B cell (primary cell): ENCODE measurements at regions not wholly inside any gene's neighbourhood (a gene's known extent, or its start where the extent isn't known, plus 50 kb on each side); places are given as distances from the start of the nearest gene placed in this dataset.

ENCODE experiments used
- ATAC-seq: fragments of 200-7000 bp; cut with Tn5 transposase; one replicate; pipeline ENCODE4 v1.10.0; 2021; ENCODE audit warnings: low read depth, mild to moderate bottlenecking, moderate number of reproducible peaks, moderate library complexity
- CTCF ChIA-PET: fragments of 350-600 bp; sonication (Branson Sonifier 250); formaldehyde crosslinking; loops from one replicate; lab custom pipeline; 2021; ENCODE audit warnings: antibody characterized with exemption, inconsistent platforms; lab: Charles Lee
- POLR2A ChIA-PET: fragments of 350-600 bp; sonication (Branson Sonifier 250); formaldehyde crosslinking; loops from one replicate; lab custom pipeline; 2021; ENCODE audit warnings: antibody characterized with exemption; lab: Charles Lee
- DNase-seq: peaks from one replicate; pipeline ENCODE4 v3.0.0; 2013
- H2AFZ ChIP-seq: 2 replicates; pipeline ENCODE4 v1.6.1; 2012; ENCODE audit warnings: mild to moderate bottlenecking, low read depth, low read length; ENCODE audit not compliant: insufficient read depth, poor library complexity, severe bottlenecking
- H3K27ac ChIP-seq, 2 donors: 1 replicate in 1 of 2; 2 replicates in 1 of 2; pipeline ENCODE4 v1.5.1; 2012 to 2013; ENCODE audit warnings: low read length in 2 of 2, mild to moderate bottlenecking in 2 of 2, moderate library complexity in 1 of 2
- H3K27me3 ChIP-seq, 4 experiments: fragments of 200-600 bp in 1 of 4; sonication (generic) in 1 of 4; replicated peaks in 1 of 4; 1 replicate in 2 of 4; 2 replicates in 2 of 4; pipeline versions ENCODE4 v1.6.1 to v1.7.0; 2013 to 2016; ENCODE audit warnings: low read length in 3 of 4, mild to moderate bottlenecking in 2 of 4, mixed read lengths in 1 of 4, moderate library complexity in 1 of 4; ENCODE audit not compliant: insufficient read depth in 4 of 4, control insufficient read depth in 3 of 4; ENCODE audit errors: control extremely low read depth in 1 of 4
- H3K36me3 ChIP-seq, 2 experiments: replicated peaks in 1 of 2; 1 replicate in 1 of 2; 2 replicates in 1 of 2; pipeline versions ENCODE4 v1.6.1 to v1.7.1; 2013; ENCODE audit warnings: low read length in 1 of 2; ENCODE audit not compliant: insufficient read depth in 2 of 2, control insufficient read depth in 1 of 2; ENCODE audit errors: control extremely low read depth in 1 of 2, extremely low read depth in 1 of 2
- H3K4me1 ChIP-seq, 2 donors: fragments of 200-600 bp in 1 of 2; sonication (generic) in 1 of 2; 1 replicate in 1 of 2; 2 replicates in 1 of 2; pipeline versions ENCODE4 v1.5.1 to v1.6.1; 2013 to 2017; ENCODE audit warnings: low read length in 2 of 2; ENCODE audit not compliant: control insufficient read depth in 2 of 2, insufficient read depth in 2 of 2
- H3K4me2 ChIP-seq: replicated peaks from 2 replicates; pipeline ENCODE3; 2012; ENCODE audit warnings: mild to moderate bottlenecking, low read depth, low read length; ENCODE audit not compliant: poor library complexity, severe bottlenecking
- H3K4me3 ChIP-seq, 5 experiments: fragments of 200-600 bp in 1 of 5; sonication (generic) in 1 of 5; 1 replicate in 3 of 5; 2 replicates in 2 of 5; pipeline versions ENCODE4 v1.5.1 to v1.7.0; 2011 to 2016; ENCODE audit warnings: low read length in 4 of 5, mild to moderate bottlenecking in 4 of 5, low read depth in 2 of 5, control low read depth in 1 of 5, moderate library complexity in 1 of 5; ENCODE audit not compliant: insufficient read depth in 1 of 5; ENCODE audit errors: control extremely low read depth in 1 of 5, extremely low read depth in 1 of 5
- H3K79me2 ChIP-seq: fragments of 200-600 bp; sonication (generic); one replicate; pipeline ENCODE4 v1.6.0; 2016; ENCODE audit warnings: low read length; ENCODE audit not compliant: control insufficient read depth, insufficient read depth
- H3K9ac ChIP-seq: fragments of 200-600 bp; sonication (generic); 2 replicates; pipeline ENCODE4 v1.6.1; 2017; ENCODE audit warnings: mild to moderate bottlenecking, low read length, moderate library complexity
- H3K9me3 ChIP-seq, 3 donors: one replicate each; pipeline versions ENCODE4 v1.6.1 to v1.7.1; 2013; ENCODE audit warnings: low read length in 2 of 3; ENCODE audit not compliant: control insufficient read depth in 2 of 3, insufficient read depth in 1 of 3; ENCODE audit errors: control extremely low read depth in 1 of 3
- H4K20me1 ChIP-seq: 2 replicates; pipeline ENCODE4 v1.6.0; 2012; ENCODE audit warnings: mild to moderate bottlenecking, low read length; ENCODE audit not compliant: insufficient read depth, control insufficient read depth, poor library complexity, severe bottlenecking
- H3K27ac Mint-ChIP-seq: one replicate; pipeline ENCODE4 v1.8.0; 2021; ENCODE audit warnings: mixed read lengths
- H3K27me3 Mint-ChIP-seq: one replicate; pipeline ENCODE4 v1.8.0; 2021; ENCODE audit warnings: mixed read lengths
- H3K4me1 Mint-ChIP-seq: one replicate; pipeline ENCODE4 v1.8.0; 2021; ENCODE audit warnings: mixed read lengths
- H3K4me3 Mint-ChIP-seq: one replicate; pipeline ENCODE4 v1.8.0; 2021; ENCODE audit warnings: mixed read lengths
- H3K9me3 Mint-ChIP-seq: one replicate; pipeline ENCODE4 v1.8.0; 2022; ENCODE audit warnings: mixed read lengths; ENCODE audit not compliant: insufficient read depth
- EZH2 ChIP-seq: IDR thresholded peaks from 2 replicates; pipeline ENCODE4 v1.6.1; 2012; ENCODE audit warnings: borderline replicate concordance, low read depth, mild to moderate bottlenecking, moderate library complexity, low read length; ENCODE audit not compliant: insufficient read depth, poor library complexity, severe bottlenecking
- WGBS: methylation state at CpG from one replicate; pipeline ENCODE4 v1.1.5; 2013; ENCODE audit warnings: missing lambda C conversion rate; ENCODE audit not compliant: insufficient coverage; 5-methylcytosine and 5-hydroxymethylcytosine counted together
- intact Hi-C: fragments of 100-400 bp; cut with micrococcal nuclease; formaldehyde crosslinking; loops from one replicate; pipeline ENCODE4 v1.10.0; 2022
- TF ChIP-seq, protein P1 (sequence below): fragments of 200-600 bp; IDR thresholded peaks from one replicate; pipeline ENCODE4 v1.8.0; 2022; ENCODE audit warnings: antibody characterized with exemption, mild to moderate bottlenecking

DNA sequence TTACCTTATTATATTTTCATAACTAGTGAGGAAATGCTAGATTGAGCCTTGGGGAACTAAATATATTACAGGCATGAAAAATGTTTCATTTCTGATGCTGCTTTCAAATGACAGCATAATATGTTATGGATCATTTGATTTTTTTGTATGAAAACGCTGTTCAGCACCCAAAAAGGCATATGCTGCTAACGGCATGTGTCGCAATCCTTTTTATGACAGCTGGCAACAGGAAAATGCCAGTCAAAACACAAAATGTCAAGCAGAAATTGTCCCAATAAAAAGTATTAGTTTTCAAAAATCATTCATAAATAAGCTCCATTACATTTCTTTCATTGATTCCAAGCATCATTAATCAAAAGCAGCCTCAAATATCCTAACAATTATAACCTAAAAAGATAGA lies 1244.5 kb downstream of the PCDH7 start:
- Histone ChIP-seq H3K27ac (no peak overlapping the region), H3K79me2 (no peaks in the 10 kb centered on the region), H3K9ac (no peak overlapping the region), H3K36me3 (no peaks in the 10 kb centered on the region), H3K27me3 (no peaks in the 10 kb centered on the region), H3K4me1 (no peaks in the 10 kb centered on the region), H3K4me3 (no peak overlapping the region), H3K9me3 (no peaks in the 10 kb centered on the region), H3K4me2 (no peak overlapping the region), H4K20me1 (no peaks in the 10 kb centered on the region), H2AFZ (no peak overlapping the region)
- TF ChIP-seq, protein P1, sequence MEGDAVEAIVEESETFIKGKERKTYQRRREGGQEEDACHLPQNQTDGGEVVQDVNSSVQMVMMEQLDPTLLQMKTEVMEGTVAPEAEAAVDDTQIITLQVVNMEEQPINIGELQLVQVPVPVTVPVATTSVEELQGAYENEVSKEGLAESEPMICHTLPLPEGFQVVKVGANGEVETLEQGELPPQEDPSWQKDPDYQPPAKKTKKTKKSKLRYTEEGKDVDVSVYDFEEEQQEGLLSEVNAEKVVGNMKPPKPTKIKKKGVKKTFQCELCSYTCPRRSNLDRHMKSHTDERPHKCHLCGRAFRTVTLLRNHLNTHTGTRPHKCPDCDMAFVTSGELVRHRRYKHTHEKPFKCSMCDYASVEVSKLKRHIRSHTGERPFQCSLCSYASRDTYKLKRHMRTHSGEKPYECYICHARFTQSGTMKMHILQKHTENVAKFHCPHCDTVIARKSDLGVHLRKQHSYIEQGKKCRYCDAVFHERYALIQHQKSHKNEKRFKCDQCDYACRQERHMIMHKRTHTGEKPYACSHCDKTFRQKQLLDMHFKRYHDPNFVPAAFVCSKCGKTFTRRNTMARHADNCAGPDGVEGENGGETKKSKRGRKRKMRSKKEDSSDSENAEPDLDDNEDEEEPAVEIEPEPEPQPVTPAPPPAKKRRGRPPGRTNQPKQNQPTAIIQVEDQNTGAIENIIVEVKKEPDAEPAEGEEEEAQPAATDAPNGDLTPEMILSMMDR: no peak
- TF ChIP-seq EZH2: no peak
- ChIA-PET POLR2A (no interaction called here), CTCF (no interaction called here)
- intact Hi-C loops: no loop called here
- H3K27ac Mint-ChIP-seq: no peak overlapping the region
- WGBS: 82% methylated on average over 3 of the region's 3 CpGs
- no peaks in the 10 kb centered on the region for H3K27me3 Mint-ChIP-seq
- no peaks in the 10 kb centered on the region for H3K4me1 Mint-ChIP-seq
- H3K9me3 Mint-ChIP-seq: peaks cover 8% of the 10 kb centered on the region
- no peak for ATAC-seq
- H3K4me3 Mint-ChIP-seq: no peak overlapping the region
- DNase-seq: no peak

DNA sequence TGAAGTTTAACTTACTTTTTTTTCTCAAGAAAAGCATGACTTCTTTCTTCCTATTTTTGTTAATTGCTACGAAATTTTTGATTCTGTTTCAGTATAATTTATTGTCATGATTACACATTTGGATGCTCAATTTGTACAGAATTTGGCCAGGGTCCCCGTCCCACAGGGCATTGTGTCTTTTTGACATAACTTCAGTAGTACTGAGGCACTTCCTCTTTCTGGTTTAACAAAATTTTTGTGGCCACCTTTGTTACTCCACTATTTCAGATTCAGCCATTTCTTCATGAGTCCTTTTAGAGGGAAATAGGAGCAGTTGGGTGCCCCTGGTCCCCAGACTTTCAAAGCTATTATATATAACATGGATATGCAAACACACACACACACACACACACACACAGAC lies 1248.7 kb downstream of the PCDH7 start:
- H3K4me2 ChIP-seq: no peak overlapping the region
- Mint-ChIP-seq H3K27me3 (no peaks in the 10 kb centered on the region), H3K27ac (no peak overlapping the region), H3K9me3 (peaks cover 6% of the 10 kb centered on the region), H3K4me1 (no peaks in the 10 kb centered on the region), H3K4me3 (no peak overlapping the region)
- DNase-seq (no peak), ATAC-seq (no peak)
- H3K4me1 ChIP-seq: no peaks in the 10 kb centered on the region
- H3K9ac ChIP-seq: no peak overlapping the region
- ChIA-PET POLR2A (no interaction called here), CTCF (no interaction called here)
- no CpG with 5 or more reads among the region's 2 CpGs for WGBS
- H3K27ac ChIP-seq: no peak overlapping the region
- no peak overlapping the region for H2AFZ ChIP-seq
- no peaks in the 10 kb centered on the region for H3K36me3 ChIP-seq
- no peak overlapping the region for H3K4me3 ChIP-seq
- no peaks in the 10 kb centered on the region for H4K20me1 ChIP-seq
- intact Hi-C loops: no loop called here
- H3K9me3 ChIP-seq: no peaks in the 10 kb centered on the region
- no peaks in the 10 kb centered on the region for H3K27me3 ChIP-seq
- no peaks in the 10 kb centered on the region for H3K79me2 ChIP-seq
- TF ChIP-seq EZH2: no peak
- TF ChIP-seq, protein P1: no peak
